Fibroblast of lung (primary cell): ENCODE measurements at regions not wholly inside any gene's neighbourhood (a gene's known extent, or its start where the extent isn't known, plus 50 kb on each side); places are given as distances from the start of the nearest gene placed in this dataset.

Experiments
- CTCF ChIP-seq, 2 donors: IDR thresholded peaks in 1 of 2; conservative IDR thresholded peaks in 1 of 2; 1 replicate in 1 of 2; 2 replicates in 1 of 2; pipeline ENCODE4 v1.5.1; 2011 to 2012; ENCODE audit warnings: low read length in 2 of 2, control low read depth in 1 of 2, inconsistent platforms in 1 of 2, low read depth in 1 of 2, mild to moderate bottlenecking in 1 of 2
- EZH2 ChIP-seq: IDR thresholded peaks from 2 replicates; pipeline ENCODE4 v1.5.1; 2012; ENCODE audit warnings: low read length, control low read depth, mild to moderate bottlenecking; ENCODE audit errors: missing control alignments

GRCh38 chr1:149846042-149846441 lies 53.3 kb upstream of the BOLA1 start:
- no peak for TF ChIP-seq EZH2
- no peak for TF ChIP-seq CTCF (conservative IDR thresholded peaks at IDR 0.05 in 1 of 2, IDR thresholded peaks at IDR 0.05 in 1 of 2; ENCODE audit: low read depth in 1 of 2, low read length in 2 of 2)
